ENCODE measurements at regions not wholly inside any gene's neighbourhood (a gene's known extent, or its start where the extent isn't known, plus 50 kb on each side); places are given as distances from the start of the nearest gene placed in this dataset.

- intact Hi-C loops (cut with DNase I), result no loop called here
- Histone ChIP-seq H3K27ac (no peak overlapping the region), H3K9me3 (replicated peaks in 1 of 3) (no peaks in the 10 kb centered on the region), H3K4me3 (no peak overlapping the region), H3K27me3 (no peaks in the 10 kb centered on the region), H3K4me1 (replicated peaks in 1 of 2) (no peaks in the 10 kb centered on the region), H3K36me3 (replicated peaks in 1 of 2) (no peaks in the 10 kb centered on the region)
- WGBS, 4 donors, result 17 to 29% (median 25%) methylated on average over 1 of the region's 1 CpG
- no peak for TF ChIP-seq POLR2A (IDR thresholded peaks at IDR 0.05)
- TF ChIP-seq, protein P1, sequence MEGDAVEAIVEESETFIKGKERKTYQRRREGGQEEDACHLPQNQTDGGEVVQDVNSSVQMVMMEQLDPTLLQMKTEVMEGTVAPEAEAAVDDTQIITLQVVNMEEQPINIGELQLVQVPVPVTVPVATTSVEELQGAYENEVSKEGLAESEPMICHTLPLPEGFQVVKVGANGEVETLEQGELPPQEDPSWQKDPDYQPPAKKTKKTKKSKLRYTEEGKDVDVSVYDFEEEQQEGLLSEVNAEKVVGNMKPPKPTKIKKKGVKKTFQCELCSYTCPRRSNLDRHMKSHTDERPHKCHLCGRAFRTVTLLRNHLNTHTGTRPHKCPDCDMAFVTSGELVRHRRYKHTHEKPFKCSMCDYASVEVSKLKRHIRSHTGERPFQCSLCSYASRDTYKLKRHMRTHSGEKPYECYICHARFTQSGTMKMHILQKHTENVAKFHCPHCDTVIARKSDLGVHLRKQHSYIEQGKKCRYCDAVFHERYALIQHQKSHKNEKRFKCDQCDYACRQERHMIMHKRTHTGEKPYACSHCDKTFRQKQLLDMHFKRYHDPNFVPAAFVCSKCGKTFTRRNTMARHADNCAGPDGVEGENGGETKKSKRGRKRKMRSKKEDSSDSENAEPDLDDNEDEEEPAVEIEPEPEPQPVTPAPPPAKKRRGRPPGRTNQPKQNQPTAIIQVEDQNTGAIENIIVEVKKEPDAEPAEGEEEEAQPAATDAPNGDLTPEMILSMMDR (IDR thresholded peaks at IDR 0.05), result no peak
- DNase-seq, result no peak
Measured at GRCh38 chr4:153987291-153987690, 198.4 kb upstream of the SFRP2 start.

DNA sequence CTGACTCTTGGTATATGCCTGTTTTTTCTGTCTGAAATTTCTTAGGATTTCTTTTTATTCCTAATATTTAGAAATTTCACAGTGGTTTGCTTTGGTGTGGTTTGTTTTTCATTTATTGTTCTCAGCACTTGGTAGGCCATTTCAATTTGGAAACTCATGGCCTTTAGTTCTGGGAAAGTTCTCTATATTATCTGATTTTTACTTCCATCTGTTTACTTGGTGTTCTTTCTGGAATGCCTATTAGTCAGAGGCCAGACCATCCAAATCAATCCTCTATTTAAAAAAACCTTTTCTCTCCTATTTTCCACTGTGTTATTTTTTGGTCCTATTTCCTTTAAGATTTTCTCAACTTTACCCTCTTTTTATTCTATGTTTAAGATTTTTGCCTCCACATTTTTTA lies 188.1 kb upstream of the SFRP2 start:
- H3K4me1 ChIP-seq (replicated peaks in 1 of 2), result no peaks in the 10 kb centered on the region
- no peaks in the 10 kb centered on the region for H3K27me3 ChIP-seq
- no peak for TF ChIP-seq POLR2A (IDR thresholded peaks at IDR 0.05)
- TF ChIP-seq, protein P1 (IDR thresholded peaks at IDR 0.05), result no peak
- DNase-seq, result no peak
- intact Hi-C loops (cut with DNase I), result no loop called here
- H3K36me3 ChIP-seq (replicated peaks in 1 of 2), result no peaks in the 10 kb centered on the region
- H3K9me3 ChIP-seq (replicated peaks in 1 of 3), result peaks cover 0 to 7% (median 0%) of the 10 kb centered on the region in 3 donors
- H3K4me3 ChIP-seq, result no peak overlapping the region
- H3K27ac ChIP-seq, result no peak overlapping the region

DNA sequence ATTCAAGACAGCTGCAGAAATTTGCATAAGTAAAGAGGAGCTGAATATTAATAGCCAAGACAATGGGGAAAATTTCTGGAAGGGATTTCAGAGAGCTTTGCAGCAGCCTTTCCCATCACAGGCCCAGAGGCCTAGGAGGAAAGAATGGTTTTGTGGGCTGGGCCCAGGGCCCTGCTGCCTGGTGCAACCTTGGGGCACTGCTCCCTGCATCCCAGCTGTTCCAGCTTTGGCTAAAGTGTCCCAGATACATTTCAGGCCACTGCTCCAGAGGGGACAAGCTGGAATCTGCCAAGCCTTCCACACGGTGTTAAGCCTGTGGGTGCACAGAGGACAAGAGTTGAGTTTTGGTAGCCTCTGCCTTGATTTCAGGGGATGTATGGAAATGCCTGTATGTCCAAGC lies 185.6 kb upstream of the SFRP2 start:
- WGBS, 4 donors, result 83 to 88% (median 86%) methylated on average over 1 of the region's 1 CpG
- no peak for TF ChIP-seq POLR2A (IDR thresholded peaks at IDR 0.05)
- TF ChIP-seq, protein P1 (IDR thresholded peaks at IDR 0.05), result no peak
- no peaks in the 10 kb centered on the region for H3K4me1 ChIP-seq (replicated peaks in 1 of 2)

GRCh38 chr4:153973942-153974341 lies 185.1 kb upstream of the SFRP2 start:
- intact Hi-C loops (cut with DNase I), result no loop called here
- Histone ChIP-seq H3K27ac (no peak overlapping the region), H3K4me3 (no peak overlapping the region), H3K4me1 (replicated peaks in 1 of 2) (no peaks in the 10 kb centered on the region), H3K27me3 (no peaks in the 10 kb centered on the region), H3K9me3 (replicated peaks in 1 of 3) (peaks cover 0 to 7% (median 0%) of the 10 kb centered on the region in 3 donors), H3K36me3 (replicated peaks in 1 of 2) (no peaks in the 10 kb centered on the region)
- WGBS, 4 donors, result 40 to 52% (median 48%) methylated on average over 4 of the region's 4 CpGs
- no peak for DNase-seq
- TF ChIP-seq, protein P1 (IDR thresholded peaks at IDR 0.05), result no peak
- TF ChIP-seq POLR2A (IDR thresholded peaks at IDR 0.05), result no peak

More for the DNA sequence above, 185.6 kb upstream of the SFRP2 start:
- Histone ChIP-seq H3K36me3 (replicated peaks in 1 of 2) (no peaks in the 10 kb centered on the region), H3K4me3 (no peak overlapping the region), H3K27me3 (no peaks in the 10 kb centered on the region), H3K9me3 (replicated peaks in 1 of 3) (peaks cover 0 to 7% (median 0%) of the 10 kb centered on the region in 3 donors), H3K27ac (no peak overlapping the region)
- no peak for DNase-seq
- intact Hi-C loops (cut with DNase I), result no loop called here
